AG04449 (cell line): ENCODE measurements at regions not wholly inside any gene's neighbourhood (a gene's known extent, or its start where the extent isn't known, plus 50 kb on each side); places are given as distances from the start of the nearest gene placed in this dataset.
"Not testable (repeated sequence)": the region's sequence is repeated elsewhere in the genome, so short reads cannot be mapped to it uniquely, and the experiment has no call there.

Experiments used
- CTCF ChIA-PET: fragments of 350-600 bp; formaldehyde crosslinking; extraction: SDS; loops from one replicate; lab custom pipeline; 2021; ENCODE audit warnings: antibody characterized with exemption; lab: Yijun Ruan, JAX
- POLR2A ChIA-PET: fragments of 400-600, 350-600 bp; formaldehyde crosslinking; extraction: SDS; loops from one replicate; lab custom pipeline; 2020; ENCODE audit warnings: antibody characterized with exemption, inconsistent platforms; lab: Yijun Ruan, JAX
- DNase-seq: peaks from one replicate; pipeline ENCODE4 v3.0.0-alpha.2; 2010; ENCODE audit warnings: low read depth, low spot score
- H3K4me3 ChIP-seq: 2 replicates; pipeline ENCODE4 v1.5.1; 2011; ENCODE audit warnings: low read depth, mild to moderate bottlenecking, control low read depth, low read length
- CTCF ChIP-seq: IDR thresholded peaks from one replicate; pipeline ENCODE4 v1.5.1; 2011; ENCODE audit warnings: mild to moderate bottlenecking, moderate library complexity, low read length, control low read depth, inconsistent platforms; ENCODE audit not compliant: insufficient read depth; ENCODE audit errors: missing control alignments

- no peak for TF ChIP-seq CTCF
- POLR2A ChIA-PET, result no interaction called here
- CTCF ChIA-PET, result no interaction called here
Measured at GRCh38 chr14:35174342-35174741, 52.0 kb downstream of the PRORP start.

GRCh38 chr14:35180179-35180578 is 57.8 kb downstream of the PRORP start:
- H3K4me3 ChIP-seq, result no peak overlapping the region
- ChIA-PET CTCF (no interaction called here), POLR2A (no interaction called here)
- TF ChIP-seq CTCF, result no peak
- no peak for DNase-seq

More at GRCh38 chr14:35174342-35174741, 52.0 kb downstream of the PRORP start:
- H3K4me3 ChIP-seq, result no peak overlapping the region
- DNase-seq, result no peak

- H3K4me3 ChIP-seq, DNase-seq, POLR2A ChIA-PET: not testable (repeated sequence)
- CTCF ChIA-PET, result interaction anchor here (0.8 kb wide), 1 partner anchor 40 kb away, joined by 3 read pairs; no protein-coding TSS in a partner anchor
Measured at GRCh38 chr14:35184891-35185290, 62.5 kb downstream of the PRORP start.

- CTCF ChIA-PET, result no interaction called here
- TF ChIP-seq CTCF, result no peak
- H3K4me3 ChIP-seq, result no peak overlapping the region
- DNase-seq, result no peak
- POLR2A ChIA-PET, result no interaction called here
Measured at GRCh38 chr14:35189422-35189821, 67.1 kb downstream of the PRORP start.

GRCh38 chr14:35193161-35193560 is 70.8 kb downstream of the PRORP start:
- POLR2A ChIA-PET, result no interaction called here
- no peak for TF ChIP-seq CTCF
- no peak for DNase-seq
- CTCF ChIA-PET, result no interaction called here
- H3K4me3 ChIP-seq, result no peak overlapping the region

- H3K4me3 ChIP-seq, DNase-seq, CTCF ChIA-PET, POLR2A ChIA-PET: not testable (repeated sequence)
Measured at GRCh38 chr14:35194183-35194582, 71.8 kb downstream of the PRORP start.

- no peak for DNase-seq
- TF ChIP-seq CTCF, result no peak
- POLR2A ChIA-PET, result no interaction called here
Measured at GRCh38 chr14:35196571-35196970, 74.2 kb downstream of the PRORP start.

More at GRCh38 chr14:35196571-35196970, 74.2 kb downstream of the PRORP start:
- H3K4me3 ChIP-seq, result no peak overlapping the region
- CTCF ChIA-PET, result interaction anchor here (2.2 kb wide), 1 partner anchor 56 kb away, joined by 13 read pairs; no protein-coding TSS in a partner anchor
